Tibial nerve (tissue), 4 donors: ENCODE measurements at regions not wholly inside any gene's neighbourhood (a gene's known extent, or its start where the extent isn't known, plus 50 kb on each side); places are given as distances from the start of the nearest gene placed in this dataset.

Source experiments
- EP300 ChIP-seq, 2 donors: sonication (generic); formaldehyde crosslinking; IDR thresholded peaks; one replicate each; pipeline ENCODE4 v1.6.1; 2017; ENCODE audit warnings: antibody characterized with exemption in 2 of 2, mild to moderate bottlenecking in 1 of 2
- POLR2A ChIP-seq, 2 donors: fragments of 450-650 bp; IDR thresholded peaks; one replicate each; pipeline ENCODE4 v1.6.1; 2017; ENCODE audit warnings: antibody characterized with exemption in 2 of 2, mild to moderate bottlenecking in 2 of 2, moderate library complexity in 2 of 2
- TF ChIP-seq, protein P1 (sequence below), 5 experiments: fragments of 200-600 bp in 3 of 5; fragments of 450-650 bp in 2 of 5; sonication (generic) in 3 of 5; IDR thresholded peaks; one replicate each; pipeline ENCODE4 v1.5.1; 2016 to 2019; ENCODE audit warnings: antibody characterized with exemption in 5 of 5, mild to moderate bottlenecking in 3 of 5, moderate library complexity in 2 of 5

DNA sequence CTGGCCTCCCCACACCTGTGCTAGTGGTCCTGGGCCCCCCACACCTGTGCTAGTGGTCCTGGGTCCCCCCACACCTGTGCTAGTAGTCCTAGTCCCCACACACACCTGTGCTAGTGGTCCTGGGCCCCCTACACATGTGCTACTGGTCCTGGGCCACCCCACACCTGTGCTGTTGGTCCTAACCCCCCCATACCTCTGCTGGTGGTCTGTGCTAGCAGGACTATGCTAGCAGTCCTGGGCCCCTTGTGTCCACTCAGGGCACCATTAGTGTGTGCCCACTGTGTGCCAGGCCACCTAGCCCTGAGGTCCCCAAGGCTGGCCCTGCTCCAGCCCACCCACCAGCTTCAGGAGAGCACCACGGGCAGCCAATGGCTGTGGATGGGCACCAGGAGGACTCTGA, 558.2 kb upstream of the SALL3 start:
- TF ChIP-seq POLR2A (IDR thresholded peaks at IDR 0.05) (no peak), EP300 (IDR thresholded peaks at IDR 0.05) (no peak)
- TF ChIP-seq, protein P1, sequence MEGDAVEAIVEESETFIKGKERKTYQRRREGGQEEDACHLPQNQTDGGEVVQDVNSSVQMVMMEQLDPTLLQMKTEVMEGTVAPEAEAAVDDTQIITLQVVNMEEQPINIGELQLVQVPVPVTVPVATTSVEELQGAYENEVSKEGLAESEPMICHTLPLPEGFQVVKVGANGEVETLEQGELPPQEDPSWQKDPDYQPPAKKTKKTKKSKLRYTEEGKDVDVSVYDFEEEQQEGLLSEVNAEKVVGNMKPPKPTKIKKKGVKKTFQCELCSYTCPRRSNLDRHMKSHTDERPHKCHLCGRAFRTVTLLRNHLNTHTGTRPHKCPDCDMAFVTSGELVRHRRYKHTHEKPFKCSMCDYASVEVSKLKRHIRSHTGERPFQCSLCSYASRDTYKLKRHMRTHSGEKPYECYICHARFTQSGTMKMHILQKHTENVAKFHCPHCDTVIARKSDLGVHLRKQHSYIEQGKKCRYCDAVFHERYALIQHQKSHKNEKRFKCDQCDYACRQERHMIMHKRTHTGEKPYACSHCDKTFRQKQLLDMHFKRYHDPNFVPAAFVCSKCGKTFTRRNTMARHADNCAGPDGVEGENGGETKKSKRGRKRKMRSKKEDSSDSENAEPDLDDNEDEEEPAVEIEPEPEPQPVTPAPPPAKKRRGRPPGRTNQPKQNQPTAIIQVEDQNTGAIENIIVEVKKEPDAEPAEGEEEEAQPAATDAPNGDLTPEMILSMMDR (IDR thresholded peaks at IDR 0.05) = no peak
